ENCODE measurements at regions not wholly inside any gene's neighbourhood (a gene's known extent, or its start where the extent isn't known, plus 50 kb on each side); places are given as distances from the start of the nearest gene placed in this dataset.

- no peak for ATAC-seq
Measured at GRCh38 chr2:18829976-18830375, 240.6 kb upstream of the NT5C1B start.

GRCh38 chr2:18829251-18829902, 240.0 kb upstream of the NT5C1B start:
- DNase-seq (no peak), ATAC-seq (no peak)

More at GRCh38 chr2:18829976-18830375, 240.6 kb upstream of the NT5C1B start:
- DNase-seq = no peak

- DNase-seq (no peak), ATAC-seq (no peak)
Measured at GRCh38 chr2:18828296-18828695, 238.9 kb upstream of the NT5C1B start.

GRCh38 chr2:18825838-18826237, 236.5 kb upstream of the NT5C1B start:
- ATAC-seq = no peak
- no peak for DNase-seq

GRCh38 chr2:18824915-18825314, 235.5 kb upstream of the NT5C1B start:
- no peak for DNase-seq

GRCh38 chr2:18824325-18824790, 235.0 kb upstream of the NT5C1B start:
- DNase-seq = no peak
- no peak for ATAC-seq

More at GRCh38 chr2:18824915-18825314, 235.5 kb upstream of the NT5C1B start:
- no peak for ATAC-seq

GRCh38 chr2:18821431-18821830, 232.1 kb upstream of the NT5C1B start:
- no peak for DNase-seq
- no peak for ATAC-seq

- DNase-seq (no peak), ATAC-seq (no peak)
Measured at GRCh38 chr2:18820966-18821365, 231.6 kb upstream of the NT5C1B start.

- DNase-seq (no peak), ATAC-seq (no peak)
Measured at GRCh38 chr2:18819566-18819965, 230.2 kb upstream of the NT5C1B start.

GRCh38 chr2:18814387-18814786, 225.0 kb upstream of the NT5C1B start:
- DNase-seq = no peak
- ATAC-seq = no peak

GRCh38 chr2:18804536-18804935, 215.2 kb upstream of the NT5C1B start:
- DNase-seq (no peak), ATAC-seq (no peak)

GRCh38 chr2:18803141-18803939, 214.0 kb upstream of the NT5C1B start:
- ATAC-seq (no peak), DNase-seq (no peak)

- DNase-seq (no peak), ATAC-seq (no peak)
Measured at GRCh38 chr2:18800240-18800971, 211.0 kb upstream of the NT5C1B start.

- ATAC-seq = no peak
- DNase-seq = no peak
Measured at GRCh38 chr2:18799397-18799796, 210.0 kb upstream of the NT5C1B start.

GRCh38 chr2:18797133-18797845, 207.9 kb upstream of the NT5C1B start:
- ATAC-seq (no peak), DNase-seq (no peak)

- ATAC-seq (no peak), DNase-seq (no peak)
Measured at GRCh38 chr2:18795906-18796305, 206.5 kb upstream of the NT5C1B start.

GRCh38 chr2:18792684-18793083, 203.3 kb upstream of the NT5C1B start:
- ATAC-seq (no peak), DNase-seq (no peak)

GRCh38 chr2:18792226-18792629, 202.9 kb upstream of the NT5C1B start:
- ATAC-seq (no peak), DNase-seq (no peak)

- DNase-seq = no peak
- ATAC-seq = no peak
Measured at GRCh38 chr2:18791172-18791797, 201.9 kb upstream of the NT5C1B start.

GRCh38 chr2:18790509-18791171, 201.3 kb upstream of the NT5C1B start:
- ATAC-seq = no peak
- DNase-seq = no peak

- no peak for ATAC-seq
- DNase-seq = no peak
Measured at GRCh38 chr2:18788592-18788991, 199.2 kb upstream of the NT5C1B start.
